ENCODE measurements at regions not wholly inside any gene's neighbourhood (a gene's known extent, or its start where the extent isn't known, plus 50 kb on each side); places are given as distances from the start of the nearest gene placed in this dataset.
"Not testable (repeated sequence)": the region's sequence is repeated elsewhere in the genome, so short reads cannot be mapped to it uniquely, and the experiment has no call there.

DNA sequence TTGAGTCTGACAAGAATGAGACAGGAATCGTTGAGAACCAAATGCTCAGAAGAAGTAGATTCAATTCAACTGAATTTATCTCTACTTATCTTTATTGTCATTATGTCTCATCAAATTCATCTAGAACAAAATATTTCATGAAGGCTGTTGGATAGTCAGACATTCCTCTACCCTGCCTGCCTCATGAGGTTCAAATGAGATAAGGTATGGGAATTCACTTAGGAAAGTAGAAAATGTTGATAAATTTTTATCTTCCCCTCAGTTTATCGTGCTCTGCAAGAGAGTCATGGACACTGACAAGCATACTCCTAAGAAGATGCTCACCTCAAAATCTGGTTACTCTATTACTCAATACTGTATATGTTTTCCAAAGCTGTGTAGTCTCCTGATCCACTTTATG lies 149.7 kb upstream of the CDIN1 start:
- no peak overlapping the region for H3K4me3 ChIP-seq
- H3K27me3 ChIP-seq = no peaks in the 10 kb centered on the region; the same call in 1 of the 2 replicates
- H3K36me3 ChIP-seq = no peaks in the 10 kb centered on the region
- DNase-seq = no peak
- no peaks in the 10 kb centered on the region for H3K9me3 ChIP-seq

DNA sequence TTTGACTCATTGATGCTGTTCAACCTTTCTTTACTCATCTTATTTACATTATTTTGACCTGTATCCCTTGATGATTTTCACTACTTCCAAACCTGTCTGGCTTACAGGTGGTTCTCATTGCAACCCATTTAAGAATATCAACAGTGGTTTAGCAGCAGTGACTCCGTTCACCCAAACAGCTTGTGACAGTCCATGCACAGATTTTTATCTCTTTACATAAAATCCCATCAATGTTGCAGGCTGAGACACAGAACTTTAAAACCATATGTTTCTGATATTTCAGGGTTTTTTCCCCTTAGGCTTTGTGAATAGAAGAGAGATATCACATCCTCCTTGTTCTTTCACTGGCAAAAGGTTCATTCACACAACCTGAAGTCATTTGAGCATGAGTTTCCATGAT lies 149.1 kb upstream of the CDIN1 start:
- H3K4me3 ChIP-seq = no peak overlapping the region
- no peaks in the 10 kb centered on the region; the same call in 1 of the 2 replicates for H3K27me3 ChIP-seq
- H3K36me3 ChIP-seq = no peaks in the 10 kb centered on the region
- no peak for DNase-seq
- no peaks in the 10 kb centered on the region for H3K9me3 ChIP-seq

DNA sequence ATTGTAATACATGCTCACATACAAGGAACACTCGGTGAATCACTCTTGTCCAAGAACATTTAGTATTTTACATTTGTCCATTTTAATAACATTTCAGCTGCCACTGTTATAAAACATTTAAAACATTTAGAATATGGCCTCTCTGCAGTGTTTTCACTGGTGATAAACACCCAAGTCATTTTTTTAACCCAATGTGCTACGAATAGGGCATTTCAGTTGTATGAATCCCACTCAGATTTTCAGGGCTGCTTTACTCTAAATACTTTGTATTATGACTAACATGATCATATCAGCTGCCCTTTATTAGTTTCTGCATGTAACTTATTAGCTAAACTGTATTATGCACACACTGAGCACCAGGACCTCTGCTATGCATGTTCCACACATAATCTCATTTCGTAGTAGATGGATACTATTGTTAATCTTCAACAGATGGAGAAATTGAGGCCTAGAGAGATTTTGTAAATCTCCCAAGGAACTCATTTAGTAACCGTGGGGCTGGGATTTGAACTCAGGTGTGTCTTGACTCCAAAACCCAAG lies 148.6 kb upstream of the CDIN1 start:
- H3K36me3 ChIP-seq = no peaks in the 10 kb centered on the region
- no peak for DNase-seq
- no peaks in the 10 kb centered on the region; the same call in 1 of the 2 replicates for H3K27me3 ChIP-seq
- H3K4me3 ChIP-seq = no peak overlapping the region
- no peaks in the 10 kb centered on the region for H3K9me3 ChIP-seq

DNA sequence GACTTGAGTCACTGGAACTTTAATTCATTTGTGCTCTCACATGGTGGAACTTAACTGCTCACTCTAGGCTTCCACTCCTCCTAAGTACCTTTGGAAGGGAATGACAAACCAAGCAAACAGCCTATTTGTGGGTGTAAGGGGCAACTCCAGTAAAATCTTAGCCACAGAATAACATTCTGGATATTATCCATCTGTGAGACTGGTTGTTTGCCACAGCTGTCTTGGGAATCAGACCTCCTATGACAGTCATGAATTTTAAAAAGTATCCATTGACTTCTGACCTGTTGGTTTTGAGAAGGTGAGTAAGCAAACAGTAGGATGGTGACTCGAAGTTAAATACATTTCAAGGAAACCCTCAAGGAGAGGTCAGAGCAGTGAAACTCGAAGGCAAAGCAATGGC lies 147.3 kb upstream of the CDIN1 start:
- DNase-seq = no peak
- H3K27me3 ChIP-seq = no peaks in the 10 kb centered on the region; the same call in 1 of the 2 replicates
- H3K4me3 ChIP-seq = no peak overlapping the region
- H3K9me3 ChIP-seq = no peaks in the 10 kb centered on the region
- no peaks in the 10 kb centered on the region for H3K36me3 ChIP-seq

DNA sequence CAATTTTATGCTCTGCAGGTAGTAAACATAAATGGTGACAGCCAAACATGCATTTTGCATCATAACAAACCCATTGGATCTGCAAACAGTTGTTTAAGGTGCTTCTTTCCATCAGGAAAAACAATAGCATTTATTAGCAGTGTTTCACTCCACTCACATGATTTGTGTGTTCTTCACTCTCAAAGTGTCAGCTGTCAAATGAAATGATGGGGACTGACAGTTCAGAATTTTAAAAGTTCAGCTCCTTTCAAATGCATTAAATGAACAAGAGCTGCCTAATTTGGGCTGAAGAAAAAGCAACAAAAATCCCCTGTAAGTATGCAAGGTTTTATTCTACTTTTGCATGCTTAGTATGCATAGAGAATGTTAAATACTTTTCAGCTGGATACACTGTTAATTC lies 145.2 kb upstream of the CDIN1 start:
- no peak for DNase-seq
- H3K9me3 ChIP-seq = no peaks in the 10 kb centered on the region
- H3K36me3 ChIP-seq = no peaks in the 10 kb centered on the region
- no peak overlapping the region for H3K4me3 ChIP-seq
- H3K27me3 ChIP-seq = no peaks in the 10 kb centered on the region; the same call in 1 of the 2 replicates

DNA sequence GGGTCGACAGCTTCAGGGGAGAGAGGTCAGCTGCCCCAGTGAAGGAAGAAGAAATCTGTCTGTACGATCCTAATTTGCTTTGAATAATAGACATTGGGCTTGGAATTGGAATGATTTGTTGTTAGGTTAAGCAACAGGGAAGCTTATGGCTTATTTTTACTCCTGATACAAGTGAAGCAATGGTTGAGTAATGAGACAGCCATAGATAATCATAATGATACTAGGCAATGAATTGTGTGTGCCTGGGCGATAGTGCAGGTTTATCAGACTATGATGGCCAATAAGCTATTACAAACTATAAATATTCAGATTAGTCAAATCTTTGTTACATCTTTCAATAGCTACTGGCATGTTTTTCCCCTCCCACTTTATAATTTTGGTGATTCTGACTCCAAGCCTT lies 140.9 kb upstream of the CDIN1 start:
- H3K27me3 ChIP-seq = no peaks in the 10 kb centered on the region
- H3K36me3 ChIP-seq = no peaks in the 10 kb centered on the region
- H3K4me3 ChIP-seq = no peak overlapping the region

DNA sequence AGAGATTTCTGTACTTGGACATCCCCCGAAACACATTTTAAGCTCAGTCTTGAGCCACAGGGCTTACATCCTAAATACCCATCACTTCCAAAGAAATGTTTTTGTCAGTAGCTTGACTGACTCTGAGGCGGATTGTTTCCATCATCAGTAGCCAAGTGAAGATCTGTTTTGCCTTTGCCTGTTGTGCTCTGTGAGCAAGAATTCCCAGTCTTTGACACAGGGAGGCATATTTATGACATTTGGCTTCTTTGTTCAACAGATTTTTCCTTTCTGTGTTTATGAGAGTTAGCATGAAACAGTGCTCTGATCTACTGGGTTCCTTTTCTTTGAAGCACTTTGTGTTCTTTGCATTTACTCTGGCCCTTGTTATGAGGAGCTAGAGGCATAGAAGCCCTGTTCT lies 132.1 kb upstream of the CDIN1 start:
- no peaks in the 10 kb centered on the region for H3K9me3 ChIP-seq
- H3K27me3 ChIP-seq = no peaks in the 10 kb centered on the region
- no peak for DNase-seq
- no peak overlapping the region for H3K4me3 ChIP-seq
- no peaks in the 10 kb centered on the region for H3K36me3 ChIP-seq

More for the DNA sequence above, 140.9 kb upstream of the CDIN1 start:
- no peaks in the 10 kb centered on the region for H3K9me3 ChIP-seq
- DNase-seq = no peak

DNA sequence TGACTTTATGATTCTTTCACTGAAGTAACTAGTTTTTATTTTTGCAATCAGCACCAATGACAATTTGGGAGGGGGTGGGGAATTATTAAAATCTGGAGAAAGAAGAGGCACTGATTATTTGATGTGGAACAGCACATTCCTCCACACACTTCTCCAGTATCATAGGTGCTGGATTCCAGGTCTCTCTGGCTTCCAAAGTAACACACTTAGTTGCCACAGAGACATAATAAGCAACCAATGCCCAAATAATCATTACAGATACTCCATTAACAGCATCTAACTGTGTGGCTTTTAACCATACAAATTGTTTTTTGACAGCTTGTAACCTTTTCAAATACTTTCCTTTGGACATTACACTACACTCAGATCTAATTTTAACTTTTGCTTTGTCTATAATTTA lies 131.0 kb upstream of the CDIN1 start:
- no peaks in the 10 kb centered on the region for H3K9me3 ChIP-seq
- no peaks in the 10 kb centered on the region for H3K27me3 ChIP-seq
- DNase-seq = no peak
- no peaks in the 10 kb centered on the region for H3K36me3 ChIP-seq
- no peak overlapping the region for H3K4me3 ChIP-seq

DNA sequence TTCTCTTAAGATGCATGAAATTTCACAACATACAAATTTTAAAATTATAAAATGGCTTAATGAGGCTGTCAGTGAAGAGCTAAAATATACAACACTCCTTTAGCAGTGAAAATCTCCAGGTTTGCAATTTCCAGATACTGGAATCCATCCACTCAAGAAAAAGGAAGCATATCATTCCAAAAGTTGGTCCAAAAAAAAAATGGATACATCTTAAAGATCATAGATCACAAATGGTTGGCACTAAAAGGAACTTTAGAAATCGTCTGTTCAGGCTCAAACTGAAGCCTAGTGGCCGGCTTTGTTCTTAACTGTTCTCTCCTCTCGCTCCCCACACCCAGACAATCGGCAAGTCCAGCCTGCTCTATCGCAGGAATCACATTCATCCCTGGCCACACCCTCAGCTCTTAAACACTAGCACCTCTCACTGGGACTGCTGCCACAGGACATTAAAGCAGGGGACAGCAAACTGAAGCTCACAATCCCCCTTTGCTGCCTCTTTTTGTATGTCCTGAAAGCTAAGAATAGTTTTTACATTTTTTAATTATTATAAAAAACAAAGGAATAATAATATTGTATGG lies 130.3 kb upstream of the CDIN1 start:
- Histone ChIP-seq H3K36me3 (no peaks in the 10 kb centered on the region), H3K9me3 (no peaks in the 10 kb centered on the region), H3K4me3 (no peak overlapping the region), H3K27me3 (no peaks in the 10 kb centered on the region)
- no peak for DNase-seq

DNA sequence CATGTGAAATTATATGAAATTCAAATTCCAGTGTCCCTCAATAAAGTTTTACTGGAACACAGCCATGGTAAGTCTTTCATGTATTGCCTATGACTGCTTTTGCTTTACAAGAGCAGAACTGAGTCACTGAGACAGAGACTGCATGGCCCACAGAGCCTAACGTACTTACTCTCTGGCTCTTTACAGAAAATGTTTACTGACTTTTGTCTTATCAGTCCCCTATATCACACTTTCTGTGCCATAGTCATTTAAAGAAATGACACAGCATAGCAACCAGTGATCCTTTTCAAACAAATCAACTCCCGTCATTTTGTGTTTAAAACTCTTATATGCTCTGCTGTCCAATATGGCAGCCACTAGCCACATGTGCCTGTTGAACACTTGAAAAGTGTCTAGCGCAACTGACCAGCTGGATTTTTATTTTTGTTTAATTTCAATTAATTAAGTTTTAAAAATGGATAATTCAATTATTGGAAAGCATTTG lies 129.7 kb upstream of the CDIN1 start:
- no peaks in the 10 kb centered on the region for H3K36me3 ChIP-seq
- no peak overlapping the region for H3K4me3 ChIP-seq
- no peaks in the 10 kb centered on the region for H3K27me3 ChIP-seq
- DNase-seq = no peak
- no peaks in the 10 kb centered on the region for H3K9me3 ChIP-seq

DNA sequence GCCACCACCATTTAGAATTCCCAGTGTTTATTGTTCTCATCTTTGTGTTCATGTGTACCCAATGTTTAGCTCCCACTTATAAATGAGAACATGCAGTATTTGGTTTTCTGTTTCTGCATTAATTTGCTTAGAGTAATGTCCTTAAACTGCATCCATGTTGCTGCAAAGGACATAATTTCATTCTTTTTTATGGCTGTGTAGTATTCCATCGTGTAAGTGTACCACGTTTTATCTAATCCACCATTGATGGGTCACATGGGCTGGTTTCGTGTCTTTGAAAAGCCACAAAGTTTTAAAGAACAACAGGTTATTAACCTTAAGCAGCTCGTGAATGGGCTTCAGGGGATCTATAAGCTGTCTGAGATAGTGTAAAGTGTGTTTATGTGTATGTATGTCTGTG lies 125.2 kb upstream of the CDIN1 start:
- H3K9me3 ChIP-seq, H3K27me3 ChIP-seq, H3K4me3 ChIP-seq, DNase-seq, H3K36me3 ChIP-seq: not testable (repeated sequence)

DNA sequence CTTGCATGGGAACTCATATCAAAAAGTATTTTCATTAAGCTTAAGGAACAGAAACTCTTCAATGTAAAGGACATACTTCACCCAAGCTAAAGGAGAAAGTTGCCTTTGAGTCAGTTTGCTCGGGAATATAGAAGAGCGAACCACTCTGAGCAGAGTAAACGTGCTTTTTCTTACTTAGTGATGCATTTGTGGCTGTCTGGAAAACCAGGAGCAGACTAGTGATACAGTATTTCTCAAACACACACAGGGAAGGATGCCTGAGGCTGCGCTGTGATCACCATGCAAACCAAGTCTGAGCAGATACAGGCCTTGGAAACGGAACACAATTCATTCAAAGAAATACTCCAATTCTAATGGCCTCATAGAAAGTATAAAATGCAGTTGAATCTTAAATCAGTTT lies 121.0 kb upstream of the CDIN1 start:
- Histone ChIP-seq H3K27me3 (no peaks in the 10 kb centered on the region), H3K9me3 (no peaks in the 10 kb centered on the region), H3K4me3 (no peak overlapping the region), H3K36me3 (no peaks in the 10 kb centered on the region)
- DNase-seq = no peak

DNA sequence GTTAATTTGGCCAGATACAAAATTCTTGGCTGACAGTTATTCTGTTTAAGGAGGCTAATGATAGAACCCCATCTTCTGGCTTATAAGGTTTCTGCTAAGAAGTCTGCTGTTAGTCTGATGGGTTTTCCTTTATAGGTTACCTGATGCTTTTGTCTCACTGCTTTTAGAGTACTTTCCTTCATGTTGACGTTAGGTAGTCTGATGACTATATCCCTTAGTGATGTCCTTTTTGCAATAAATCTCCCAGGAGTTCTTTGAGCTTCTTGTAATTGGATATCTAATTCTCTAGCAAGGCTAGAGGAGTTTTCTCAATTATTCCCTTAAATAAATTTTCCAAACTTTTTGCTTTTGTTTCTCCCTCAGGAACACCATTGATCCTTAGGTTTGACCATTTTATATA lies 114.1 kb upstream of the CDIN1 start:
- Histone ChIP-seq H3K27me3 (no peaks in the 10 kb centered on the region), H3K4me3 (no peak overlapping the region), H3K9me3 (no peaks in the 10 kb centered on the region), H3K36me3 (no peaks in the 10 kb centered on the region)
- no peak for DNase-seq

DNA sequence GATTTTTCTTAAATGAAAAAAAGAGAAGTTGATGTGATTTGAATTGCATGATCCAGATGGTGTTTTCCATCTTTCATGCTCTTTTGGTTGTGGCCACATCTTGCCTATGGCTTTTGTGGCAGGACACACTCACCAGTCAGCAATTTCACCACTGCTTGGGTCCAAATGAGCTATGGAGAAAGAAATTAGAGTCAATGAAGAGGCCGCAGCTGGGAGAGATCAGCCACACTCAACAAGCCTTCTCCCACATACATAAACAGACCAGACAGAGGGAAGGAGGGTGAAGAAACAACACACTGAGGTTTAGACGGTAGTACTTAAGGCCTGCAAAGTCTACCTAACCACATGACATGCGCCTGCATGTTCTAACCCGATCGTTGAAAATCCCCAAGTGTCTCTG lies 110.7 kb upstream of the CDIN1 start:
- DNase-seq = no peak
- H3K9me3 ChIP-seq = no peaks in the 10 kb centered on the region
- no peak overlapping the region for H3K4me3 ChIP-seq
- H3K27me3 ChIP-seq = no peaks in the 10 kb centered on the region
- no peaks in the 10 kb centered on the region for H3K36me3 ChIP-seq

DNA sequence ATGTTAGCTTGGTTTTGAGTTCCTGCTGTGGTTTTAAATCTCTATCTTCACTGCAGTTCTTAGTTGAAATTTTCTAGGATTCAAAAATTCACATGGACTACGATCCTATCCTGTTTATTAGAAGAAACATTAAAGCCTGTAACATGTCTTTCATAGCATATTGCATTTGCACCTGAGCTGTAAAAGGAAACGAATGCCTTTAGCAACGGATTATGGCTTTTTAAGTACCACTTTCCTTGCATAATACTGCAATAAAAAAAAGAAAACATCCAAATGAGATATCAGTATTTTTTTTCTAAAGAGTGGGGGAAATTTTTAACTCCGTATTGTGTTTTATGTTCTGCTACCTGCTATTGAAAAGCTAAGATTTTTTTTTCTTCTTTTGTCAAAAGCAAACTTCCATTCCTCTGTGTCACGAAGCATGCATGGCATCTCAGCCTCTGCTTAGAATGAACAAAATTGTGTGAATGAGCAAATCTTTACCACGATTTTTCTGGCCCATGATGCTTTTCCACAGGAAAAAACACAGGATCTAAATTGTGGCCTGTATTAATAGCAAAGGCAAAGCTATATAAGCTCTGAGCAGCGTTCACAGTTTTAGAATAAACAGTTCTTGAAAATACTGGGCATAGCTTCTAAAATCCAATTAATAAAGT lies 110.0 kb upstream of the CDIN1 start:
- DNase-seq = no peak
- Histone ChIP-seq H3K9me3 (no peaks in the 10 kb centered on the region), H3K27me3 (no peaks in the 10 kb centered on the region), H3K36me3 (no peaks in the 10 kb centered on the region), H3K4me3 (no peak overlapping the region)

DNA sequence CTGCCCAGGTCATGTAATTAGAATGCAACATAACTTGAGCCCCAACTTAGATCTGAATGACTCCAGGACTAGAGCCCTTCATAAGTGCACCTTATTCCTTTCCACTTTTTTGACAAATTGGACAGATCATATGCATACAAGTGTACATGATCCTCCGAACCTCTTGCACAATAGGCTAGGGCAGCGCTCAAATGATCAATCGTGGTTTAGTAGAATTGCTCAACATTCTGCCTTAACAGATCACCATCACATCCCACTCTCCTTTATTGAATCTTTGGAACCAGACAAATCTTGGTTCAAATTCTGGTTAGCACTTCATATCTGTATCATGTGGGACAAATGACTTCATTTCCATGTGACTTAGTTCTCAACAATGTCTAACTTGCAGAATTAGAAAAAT lies 106.8 kb upstream of the CDIN1 start:
- DNase-seq = no peak
- Histone ChIP-seq H3K9me3 (no peaks in the 10 kb centered on the region), H3K4me3 (no peak overlapping the region), H3K27me3 (no peaks in the 10 kb centered on the region), H3K36me3 (no peaks in the 10 kb centered on the region)

DNA sequence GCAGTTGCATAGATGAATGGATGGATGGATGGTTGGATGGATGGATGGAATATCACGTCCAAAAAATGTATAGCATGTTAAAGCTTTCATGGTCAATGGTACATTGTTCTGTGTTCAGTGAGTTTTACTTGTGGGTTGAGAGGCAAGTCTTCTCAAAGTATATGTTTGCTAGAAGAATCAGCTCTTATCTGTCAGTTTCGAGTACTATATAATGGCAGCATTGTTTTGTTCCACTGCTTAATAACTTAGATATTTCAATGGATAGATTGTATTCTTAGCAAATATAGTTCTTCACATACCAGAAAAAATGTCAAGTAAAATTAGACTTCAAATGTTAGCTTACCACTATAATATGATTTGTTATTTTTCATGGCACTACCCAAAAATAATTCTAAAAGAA lies 100.9 kb upstream of the CDIN1 start:
- H3K27me3 ChIP-seq = no peaks in the 10 kb centered on the region
- no peaks in the 10 kb centered on the region for H3K36me3 ChIP-seq
- no peak overlapping the region for H3K4me3 ChIP-seq
- DNase-seq = no peak
- no peaks in the 10 kb centered on the region for H3K9me3 ChIP-seq

DNA sequence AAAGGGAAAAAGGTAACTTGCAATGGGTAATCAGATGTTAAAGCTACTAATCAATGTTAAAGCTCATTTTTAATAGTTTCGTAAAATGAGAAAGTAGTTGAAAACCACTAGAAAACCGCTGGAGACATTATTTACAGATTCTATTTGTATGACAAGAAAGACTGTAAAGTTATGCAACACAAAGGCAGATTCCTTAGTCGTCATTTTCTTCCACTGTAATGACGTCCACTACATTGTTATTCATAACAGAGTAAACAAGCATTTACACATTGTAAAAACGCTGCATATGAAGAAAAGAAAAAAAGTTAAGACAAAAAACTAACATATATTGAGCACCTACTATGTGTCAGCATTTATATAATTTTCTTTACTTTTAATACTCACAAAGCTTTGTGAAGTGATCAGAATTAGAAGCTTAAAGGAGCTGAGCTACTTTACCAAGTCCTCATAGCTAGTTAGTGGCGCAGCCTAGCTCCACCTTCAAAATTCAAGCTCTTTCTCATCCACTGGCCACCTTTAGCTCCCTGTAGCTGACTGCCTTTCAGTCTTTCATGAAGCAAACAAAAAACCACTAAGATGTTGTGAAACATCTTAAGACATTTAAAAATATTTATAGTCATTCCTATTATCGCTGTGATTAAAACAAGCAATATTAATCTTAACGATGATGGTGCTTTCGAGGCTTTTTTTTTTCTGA lies 100.1 kb upstream of the CDIN1 start:
- no peaks in the 10 kb centered on the region for H3K27me3 ChIP-seq
- no peak overlapping the region for H3K4me3 ChIP-seq
- H3K36me3 ChIP-seq = no peaks in the 10 kb centered on the region
- DNase-seq = no peak
- no peaks in the 10 kb centered on the region for H3K9me3 ChIP-seq
